ENCODE measurements at regions not wholly inside any gene's neighbourhood (a gene's known extent, or its start where the extent isn't known, plus 50 kb on each side); places are given as distances from the start of the nearest gene placed in this dataset.

DNA sequence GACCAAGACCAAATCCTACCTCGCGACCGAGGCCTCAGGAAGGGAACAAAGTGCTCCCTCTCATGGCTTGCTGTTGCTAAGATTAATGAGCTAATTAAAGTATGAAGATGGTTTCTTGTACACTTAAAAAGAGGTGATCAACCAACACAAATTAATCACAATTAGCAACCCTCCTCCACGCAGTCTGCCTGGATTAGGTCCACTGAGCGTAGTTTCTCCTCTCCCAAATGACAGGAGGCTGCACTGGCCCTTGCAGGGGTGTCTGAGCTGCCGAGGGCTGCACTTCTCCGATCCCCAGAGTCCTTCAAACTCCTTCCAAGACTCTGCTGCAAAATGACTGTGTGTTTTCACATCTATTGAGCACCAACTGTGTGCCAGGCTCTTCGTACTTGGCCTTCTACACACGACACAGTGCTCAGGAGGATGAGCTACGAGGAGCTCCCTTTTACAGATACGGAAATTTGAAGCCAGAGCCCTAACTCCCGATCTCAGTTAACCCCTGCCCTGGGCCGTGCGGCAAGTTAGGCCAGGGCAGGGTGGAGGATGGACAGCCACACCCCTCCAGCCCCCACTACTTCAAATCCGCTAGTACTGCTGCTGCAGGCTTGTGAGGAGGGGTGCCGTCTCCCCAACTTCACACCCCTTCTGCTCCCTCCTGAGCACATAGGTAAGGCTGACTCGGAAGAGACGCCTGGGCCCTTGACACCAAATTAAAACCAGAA lies 101.0 kb upstream of the LINGO1 start:
- DNase-seq (ENCODE audit: low spot score): no peak

DNA sequence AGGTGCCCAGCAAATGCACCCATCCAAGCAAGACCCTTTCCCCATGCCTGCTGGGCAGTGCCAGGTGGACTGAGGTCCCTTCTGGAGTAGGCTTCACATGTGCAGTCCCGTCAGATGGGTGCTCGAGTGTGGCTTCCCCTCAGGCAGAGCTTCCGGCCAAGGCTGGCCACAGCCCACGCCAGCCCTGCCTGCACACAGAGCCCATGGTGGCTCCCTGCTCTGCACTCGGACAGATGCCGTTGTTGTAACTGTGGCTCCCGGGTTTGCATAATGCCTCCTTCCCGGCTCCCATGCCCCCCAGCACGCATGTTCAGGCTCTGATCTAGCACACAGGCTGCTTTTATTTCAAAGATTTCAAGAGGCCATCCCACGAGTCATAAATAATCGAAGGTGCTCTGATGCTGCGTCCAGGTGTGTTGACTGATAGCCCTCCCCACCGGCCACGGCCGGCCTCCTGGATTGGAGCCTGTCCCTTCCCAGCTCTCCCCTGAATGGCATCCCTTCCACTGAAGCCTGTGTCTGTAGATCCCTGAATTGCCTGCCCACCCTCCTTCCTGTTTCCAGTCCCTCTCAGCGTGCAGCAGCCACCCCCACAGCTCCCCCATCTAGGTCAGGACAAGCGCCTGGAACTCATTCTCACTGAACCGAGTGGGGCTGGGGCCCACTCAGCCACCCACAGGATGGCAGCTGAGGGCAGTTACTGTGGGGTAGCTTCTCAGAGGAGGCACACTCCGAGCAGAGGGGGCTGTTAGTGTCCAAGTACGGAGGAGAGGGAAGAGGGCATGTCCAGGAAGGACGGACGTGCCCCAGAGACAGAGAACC lies 100.0 kb upstream of the LINGO1 start:
- DNase-seq (ENCODE audit: low spot score): no peak

DNA sequence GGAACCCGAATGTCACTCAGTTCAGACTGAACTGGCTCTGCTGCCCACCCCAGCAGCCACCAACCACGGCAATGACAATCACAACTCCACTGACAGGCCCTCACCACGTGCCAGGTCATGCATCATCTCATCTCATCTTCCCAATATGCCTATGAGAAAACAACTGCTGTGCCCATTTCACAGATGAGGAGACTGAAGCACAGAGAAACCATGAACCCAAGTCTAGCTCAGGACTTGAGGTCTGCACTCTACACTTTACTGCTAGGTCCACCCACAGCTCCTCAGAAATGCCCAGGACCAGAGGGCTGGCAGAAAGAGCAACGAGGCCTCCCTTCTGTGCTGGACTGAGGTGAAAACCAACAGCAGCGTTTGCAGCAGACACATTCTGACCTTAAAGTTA lies 99.2 kb upstream of the LINGO1 start:
- no peak for DNase-seq (ENCODE audit: low spot score)

DNA sequence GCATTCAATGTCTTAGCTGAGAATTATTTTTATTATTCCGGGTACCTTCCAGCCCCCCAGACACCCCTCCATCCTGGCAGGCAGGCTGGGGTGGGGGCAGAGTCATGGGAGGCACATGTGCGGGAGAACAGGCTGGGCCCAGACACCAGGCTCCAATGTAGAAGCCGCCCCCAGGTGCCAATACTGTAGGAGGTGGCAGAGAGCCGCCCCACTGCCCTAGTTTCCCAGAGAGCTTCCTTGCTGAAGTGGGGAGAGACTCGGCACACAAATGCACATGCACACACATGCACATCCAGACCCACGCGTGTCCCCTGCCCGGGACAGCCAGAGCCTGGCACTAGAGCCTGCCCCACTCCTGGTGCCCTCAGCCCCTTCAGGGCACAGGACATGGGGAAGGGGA lies 98.4 kb upstream of the LINGO1 start:
- no peak for DNase-seq (ENCODE audit: low spot score)

DNA sequence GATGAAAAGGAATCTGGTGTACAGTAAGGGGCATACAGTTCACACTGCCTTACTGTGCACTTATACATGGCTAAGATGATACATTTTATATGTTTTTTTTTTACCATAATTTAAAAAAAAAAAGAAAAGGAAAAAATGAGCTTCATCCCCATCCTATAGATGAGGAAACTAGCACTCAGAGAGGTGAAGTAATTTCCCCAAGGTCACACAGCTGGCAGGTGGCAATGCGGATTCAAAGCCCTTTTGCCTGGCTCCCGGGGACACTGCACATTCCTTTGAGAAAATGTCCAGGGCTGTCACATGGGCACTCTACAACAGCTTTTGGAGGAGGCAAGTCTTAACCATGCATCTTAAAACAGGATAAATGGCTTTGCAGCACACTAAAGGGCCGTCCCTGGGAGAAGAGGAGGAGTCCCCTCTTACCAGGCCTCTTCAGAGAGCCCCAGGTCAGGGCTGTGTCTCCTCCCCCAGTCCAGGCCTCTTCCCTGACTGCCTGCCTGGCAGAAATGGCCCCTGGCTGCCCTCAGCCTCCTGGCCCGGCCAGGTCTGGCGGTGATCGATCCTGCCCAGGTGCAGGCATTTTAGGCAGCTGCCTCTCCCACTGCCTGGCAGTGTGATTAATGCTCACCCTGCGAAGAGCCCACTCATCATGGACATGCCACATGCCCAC lies 95.1 kb upstream of the LINGO1 start:
- no peak for DNase-seq (ENCODE audit: low spot score)

DNA sequence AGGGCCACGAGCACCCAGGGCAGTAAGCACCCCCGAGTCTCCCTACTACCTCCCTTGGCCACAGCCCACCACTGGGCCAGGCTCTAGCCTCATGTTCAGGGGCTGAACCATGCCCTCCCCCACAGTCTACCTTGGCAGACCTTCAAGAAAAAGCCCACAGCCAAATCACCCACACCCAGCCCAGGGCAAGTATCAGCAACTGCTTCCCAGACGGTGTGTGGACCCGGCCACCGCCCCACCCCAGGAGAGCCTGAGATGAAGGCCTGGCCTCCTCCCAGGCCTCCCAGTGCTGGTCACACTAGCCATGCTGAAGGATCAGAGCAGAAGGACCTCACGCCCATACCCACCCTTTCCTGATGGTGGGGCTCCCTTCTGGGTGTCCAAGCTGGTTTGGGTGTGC lies 92.0 kb upstream of the LINGO1 start:
- DNase-seq (ENCODE audit: low spot score): no peak

DNA sequence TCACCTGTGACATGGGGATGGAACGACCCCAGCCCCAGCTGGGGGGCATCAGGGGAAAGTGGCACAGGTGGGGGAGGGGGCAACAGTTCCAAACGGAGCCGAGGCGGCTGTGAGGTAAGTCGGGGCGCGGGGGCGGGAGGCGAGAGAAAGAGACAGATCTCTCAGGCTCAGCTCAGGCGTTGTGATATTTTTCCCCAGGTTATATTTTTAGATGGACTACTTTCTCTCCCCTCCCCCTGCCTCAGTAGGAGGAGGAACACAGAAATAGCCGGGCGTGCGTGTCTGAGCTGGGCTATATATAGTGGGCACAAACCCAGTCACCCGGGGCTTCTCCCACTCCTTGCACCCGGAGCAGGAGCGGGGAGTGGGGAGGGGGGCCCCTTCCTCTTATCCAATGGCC lies 91.0 kb upstream of the LINGO1 start:
- DNase-seq (ENCODE audit: low spot score): no peak

DNA sequence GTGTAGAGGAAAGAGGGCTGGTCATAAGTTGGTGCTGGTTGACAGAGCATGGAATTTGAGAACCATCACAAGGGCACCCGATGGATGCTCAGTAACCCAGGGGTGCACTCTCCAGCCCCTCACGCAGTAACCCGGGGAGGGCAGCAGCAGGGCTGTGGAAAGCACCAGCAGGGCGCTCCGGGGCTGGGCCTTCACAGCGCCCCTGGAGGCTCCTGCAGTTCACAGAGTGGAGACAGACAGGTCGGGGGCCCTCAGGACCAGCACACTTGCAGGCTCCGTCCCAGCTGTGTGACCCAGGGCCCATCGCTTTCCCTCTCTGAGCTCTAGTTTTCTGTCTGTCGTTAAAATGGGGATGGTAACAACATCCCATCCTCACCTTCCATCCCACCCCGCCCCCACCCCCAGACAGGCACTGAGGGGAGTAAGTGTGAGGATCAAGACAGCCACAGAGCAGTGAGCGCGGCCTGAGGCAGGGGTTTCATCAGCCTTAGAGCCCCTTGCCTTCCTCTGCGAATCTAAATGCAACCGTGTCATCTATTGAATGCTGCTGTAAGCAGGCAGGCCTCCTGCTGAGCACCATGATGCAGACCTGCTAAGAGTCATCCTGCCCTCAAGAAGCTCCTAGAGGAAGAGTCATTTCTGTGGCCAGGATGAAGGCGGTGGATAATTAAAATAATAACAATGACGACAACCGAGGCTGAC lies 90.2 kb upstream of the LINGO1 start:
- DNase-seq (ENCODE audit: low spot score): no peak

DNA sequence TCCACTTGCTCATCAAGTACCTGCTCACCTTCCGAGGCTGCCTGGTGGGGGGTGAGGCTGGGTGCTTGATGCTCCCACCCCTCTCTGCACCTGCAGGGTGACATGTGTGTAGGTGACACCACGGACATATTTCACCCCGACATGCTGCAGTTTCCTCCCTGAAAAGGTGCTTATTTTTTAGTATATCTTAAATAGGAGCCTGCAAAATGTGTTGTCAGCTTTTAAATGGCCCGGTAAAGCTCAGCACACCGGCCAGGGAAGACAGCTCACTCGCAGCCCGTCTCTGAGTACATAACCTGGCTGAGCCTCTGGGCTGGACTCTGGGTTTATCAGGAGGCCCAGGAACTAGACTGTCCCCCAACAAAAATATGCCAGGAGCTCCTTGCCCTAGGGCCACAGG lies 89.3 kb upstream of the LINGO1 start:
- no peak for DNase-seq (ENCODE audit: low spot score)

DNA sequence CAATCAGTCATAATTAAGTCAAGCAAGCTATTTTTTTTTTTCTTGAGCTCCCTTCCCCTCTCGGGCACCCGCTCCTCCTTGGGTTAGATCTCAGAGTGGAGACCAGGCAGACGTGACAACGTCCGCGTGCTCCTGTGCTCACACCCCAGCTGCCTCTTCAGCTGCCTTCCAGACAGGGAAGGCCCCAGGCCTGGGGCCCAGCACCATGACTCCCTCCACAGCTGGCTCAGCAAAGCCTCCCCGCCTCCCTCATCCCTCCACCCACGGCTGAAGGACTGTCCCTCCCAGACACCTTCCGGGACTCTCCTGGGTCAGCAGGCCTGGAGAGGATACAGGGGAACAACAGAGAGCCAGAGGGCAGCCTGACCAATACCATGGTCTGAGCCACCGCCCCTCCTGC lies 87.9 kb upstream of the LINGO1 start:
- DNase-seq (ENCODE audit: low spot score): no peak

DNA sequence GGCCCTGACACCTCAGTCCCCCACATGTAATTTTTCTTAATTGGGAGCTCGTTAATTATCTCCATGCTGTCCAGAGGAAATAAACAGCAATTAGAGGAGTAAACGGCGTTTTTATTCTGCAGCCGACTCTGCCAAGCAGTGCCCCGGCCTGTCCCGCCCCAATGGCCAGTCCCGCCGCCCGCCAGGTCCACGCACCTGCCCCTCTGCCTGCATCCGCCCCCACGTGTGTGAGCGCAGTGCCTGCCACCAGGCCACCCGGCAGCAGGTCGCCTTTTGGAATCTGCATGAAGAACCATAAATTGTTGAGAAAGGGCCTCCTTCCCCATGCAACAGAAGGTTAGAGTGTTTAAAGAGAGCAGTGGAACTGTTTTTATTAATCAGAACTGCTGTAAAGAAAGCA lies 87.5 kb upstream of the LINGO1 start:
- DNase-seq (ENCODE audit: low spot score): no peak

DNA sequence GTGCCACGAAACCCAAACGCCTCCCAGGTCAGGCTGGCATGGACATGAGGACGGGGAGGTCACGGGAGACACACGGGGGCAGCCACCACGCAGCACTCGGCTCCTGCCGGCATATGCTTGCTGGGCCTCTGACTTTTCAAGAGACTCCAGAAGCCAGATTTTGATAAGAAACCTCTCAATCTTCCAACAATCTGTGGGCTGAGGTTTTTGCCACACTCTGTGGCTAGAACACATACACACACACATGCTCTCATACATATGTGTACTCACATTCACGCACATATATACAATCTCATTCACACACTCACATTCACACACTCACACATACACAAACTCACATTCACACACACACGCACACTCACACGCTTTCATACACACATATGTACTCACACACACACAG lies 86.7 kb upstream of the LINGO1 start:
- DNase-seq (ENCODE audit: low spot score): no peak

DNA sequence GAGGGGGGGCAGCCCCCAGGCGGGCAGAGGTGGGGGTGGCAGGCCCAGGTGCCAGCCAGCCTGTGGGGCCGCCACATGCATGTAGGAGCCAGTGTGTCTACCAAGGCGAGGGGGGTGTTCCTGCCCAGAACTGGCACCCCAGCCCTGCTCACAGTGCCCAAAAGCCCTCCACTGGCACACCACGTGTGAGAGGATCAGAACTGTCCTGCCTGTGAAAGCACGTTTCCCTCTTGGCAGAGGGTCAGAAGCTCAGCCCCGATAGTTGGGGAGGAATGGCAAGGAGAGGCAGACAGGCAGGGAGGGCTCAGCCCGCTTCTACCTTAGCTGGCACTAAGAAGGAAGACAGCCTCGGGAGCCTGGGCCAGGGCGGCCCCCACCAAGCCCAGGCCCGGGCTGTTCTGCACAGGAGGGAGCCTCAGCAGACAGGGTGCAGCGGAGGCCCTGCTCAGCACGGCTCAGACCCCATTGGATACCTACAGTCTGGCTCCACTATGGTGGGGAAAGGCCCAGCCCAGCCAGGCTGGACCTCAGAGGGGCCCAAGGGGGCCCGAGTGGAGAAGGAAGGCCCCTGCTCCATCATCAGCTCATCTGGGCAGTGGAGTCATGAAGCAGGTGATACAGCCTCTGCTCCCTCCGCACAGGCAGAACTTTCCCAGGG lies 84.8 kb upstream of the LINGO1 start:
- DNase-seq (ENCODE audit: low spot score): no peak

DNA sequence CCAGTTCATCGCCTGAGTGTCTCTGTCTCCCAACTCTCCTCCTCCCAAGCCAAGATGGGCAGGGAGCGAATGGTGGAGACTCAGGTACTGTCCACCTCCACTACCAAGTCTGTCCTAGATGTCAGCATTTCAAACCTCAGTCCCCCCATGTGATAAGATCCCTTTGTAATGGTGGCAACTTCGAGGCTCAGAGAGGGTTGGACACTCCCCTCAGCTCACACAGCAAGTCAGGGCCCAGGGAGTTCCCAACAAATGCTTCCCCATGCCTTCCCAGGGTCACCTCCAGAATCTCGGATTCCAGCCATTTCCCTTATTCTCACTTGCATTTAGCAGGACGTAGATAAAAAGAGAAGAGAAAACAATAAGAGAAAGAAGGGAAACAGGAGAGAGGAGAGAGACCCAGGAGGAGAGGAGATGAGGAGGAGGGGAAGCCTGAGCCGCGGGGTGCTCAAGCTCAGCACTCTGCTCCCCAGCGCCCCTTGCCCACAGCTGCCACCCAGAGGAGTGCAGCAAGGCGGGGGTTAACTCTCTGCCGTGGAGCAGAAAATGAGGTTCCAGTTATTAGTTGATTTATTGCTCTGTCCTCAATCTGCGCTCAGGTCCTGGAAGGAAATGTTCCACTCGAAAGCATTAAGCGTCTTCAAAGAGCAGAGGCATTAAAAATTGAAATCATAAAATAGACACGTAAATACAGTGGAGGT lies 84.1 kb upstream of the LINGO1 start:
- no peak for DNase-seq (ENCODE audit: low spot score)

DNA sequence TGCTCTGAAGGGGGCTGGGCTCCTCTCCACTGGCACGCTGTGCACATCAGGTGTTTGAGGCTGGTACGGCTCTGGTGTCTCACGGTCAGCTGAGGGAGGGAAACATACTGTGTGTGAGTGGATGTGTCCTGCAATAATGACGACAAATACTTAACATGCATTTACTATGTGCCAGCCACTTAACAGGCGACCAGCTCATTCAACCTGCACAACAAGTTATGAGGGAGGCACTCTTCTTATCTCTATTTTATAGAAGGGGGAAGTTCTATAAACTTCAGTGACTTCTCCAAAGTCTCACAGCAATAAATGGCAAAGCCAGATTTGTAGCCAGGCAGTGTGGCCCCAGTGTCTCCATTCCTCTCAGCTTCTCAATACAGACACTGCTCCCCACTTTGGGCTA lies 83.1 kb upstream of the LINGO1 start:
- DNase-seq (ENCODE audit: low spot score): no peak

DNA sequence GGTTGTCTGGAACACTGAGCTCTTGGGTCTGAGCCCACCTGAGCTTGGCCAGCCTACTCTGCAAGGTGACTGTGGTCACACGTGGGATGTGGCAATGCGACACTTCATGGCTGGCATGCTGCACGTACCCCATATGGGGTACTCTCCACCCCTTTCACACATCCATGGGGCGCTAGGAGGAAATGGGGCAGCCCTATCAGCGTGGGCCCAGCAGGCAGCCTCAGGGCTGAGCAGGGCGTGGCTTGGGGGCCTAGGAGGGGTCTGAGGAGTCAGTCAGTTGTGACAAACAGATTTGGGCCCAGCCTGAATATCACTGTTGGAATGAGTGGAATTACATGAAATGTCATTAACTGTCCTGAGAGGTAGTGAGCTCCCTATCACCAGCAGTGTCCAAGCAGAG lies 82.3 kb upstream of the LINGO1 start:
- DNase-seq (ENCODE audit: low spot score): no peak

DNA sequence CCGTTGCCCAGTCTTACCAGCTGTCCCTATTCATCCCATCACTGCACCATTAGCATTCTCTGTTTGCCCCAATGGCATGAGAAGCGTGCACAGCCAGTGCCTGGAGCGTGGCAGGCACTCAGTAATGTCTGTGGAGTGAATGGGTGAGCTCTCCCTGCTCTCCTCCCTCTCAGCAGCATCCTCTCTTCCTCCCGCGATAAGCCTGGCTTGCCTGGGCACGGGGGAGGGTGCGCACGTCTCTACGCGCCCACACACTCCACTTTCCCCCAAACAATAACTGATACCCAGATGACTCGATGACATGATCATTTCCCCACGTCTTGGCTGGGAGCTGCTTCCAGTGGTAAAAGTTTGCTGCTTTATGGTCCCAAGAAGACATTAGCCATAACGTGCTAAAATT lies 81.8 kb upstream of the LINGO1 start:
- no peak for DNase-seq (ENCODE audit: low spot score)

DNA sequence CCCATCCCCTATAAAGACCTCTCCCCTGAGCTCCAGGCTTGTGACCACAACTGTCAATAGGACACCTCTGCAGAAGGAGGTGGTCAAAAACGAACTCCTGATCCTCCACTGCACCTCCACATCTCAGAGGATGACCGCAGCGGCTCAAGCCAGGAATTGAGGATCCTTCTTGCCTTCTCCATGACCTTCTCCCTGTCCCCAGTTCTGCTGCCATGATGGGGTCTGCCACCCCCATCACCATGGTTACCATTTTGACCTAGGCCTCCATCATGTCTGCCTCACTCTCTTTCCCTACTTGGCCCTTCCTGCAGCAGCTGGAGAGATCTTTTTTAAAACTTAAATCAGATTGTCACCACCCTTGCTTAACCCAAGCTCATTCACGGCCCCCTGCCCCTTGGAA lies 81.3 kb upstream of the LINGO1 start:
- DNase-seq (ENCODE audit: low spot score): no peak

DNA sequence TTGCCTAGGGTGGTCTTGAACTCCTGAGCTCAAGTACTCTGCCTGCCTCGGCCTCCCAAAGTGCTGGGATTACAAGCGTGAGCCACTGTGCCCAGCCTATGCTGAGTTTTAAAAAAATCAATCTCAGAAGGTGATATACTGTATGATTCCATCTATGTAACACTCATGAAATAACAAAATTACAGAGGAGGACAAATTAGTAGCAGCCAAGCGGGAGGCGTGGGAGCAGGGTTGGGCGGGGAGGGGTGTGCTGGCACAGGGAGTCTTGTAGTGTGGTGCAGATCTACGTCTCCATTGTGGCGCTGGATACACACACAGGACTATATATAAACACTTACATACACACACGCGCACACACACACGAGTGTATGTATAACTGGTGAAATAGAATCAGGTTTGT lies 80.6 kb upstream of the LINGO1 start:
- no peak for DNase-seq (ENCODE audit: low spot score)

DNA sequence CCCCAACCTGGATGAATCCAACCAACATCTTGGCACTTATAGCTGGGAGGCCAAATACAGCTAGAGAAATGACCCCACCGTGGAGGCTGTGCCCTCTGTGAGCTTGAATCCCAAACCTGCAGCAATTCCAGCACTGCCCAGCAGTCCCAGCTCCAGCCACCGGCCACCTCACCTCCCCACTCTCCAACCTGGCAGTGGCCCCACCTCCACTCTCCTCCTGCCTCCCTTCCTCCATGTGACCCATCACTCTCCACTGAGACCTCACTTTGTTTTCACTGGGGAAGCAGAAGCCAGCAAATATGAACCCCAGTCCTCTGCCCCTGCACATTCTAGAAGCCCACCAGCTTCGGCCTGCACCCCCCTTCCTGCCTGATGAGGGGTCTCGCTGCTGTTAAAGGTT lies 79.7 kb upstream of the LINGO1 start:
- DNase-seq (ENCODE audit: low spot score): no peak

DNA sequence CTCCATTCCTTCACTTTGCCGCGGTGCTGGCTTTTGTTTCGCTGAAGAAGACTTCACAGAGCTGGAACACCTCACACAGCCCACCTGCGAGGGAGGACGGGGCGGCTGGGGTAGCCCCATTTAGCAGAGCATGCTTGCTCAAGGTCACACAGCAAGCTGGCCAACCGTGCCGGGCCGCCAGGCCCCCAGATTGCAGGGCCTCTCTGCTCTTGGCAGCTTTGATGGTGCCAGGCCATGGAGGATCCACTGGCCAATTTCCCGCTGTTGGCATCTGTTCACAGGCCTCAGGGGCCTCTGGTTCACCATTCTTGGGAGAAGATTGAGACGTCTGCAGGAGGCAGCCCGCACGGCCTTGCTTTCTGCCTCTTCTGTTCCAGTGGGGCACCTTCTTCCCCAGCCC lies 77.9 kb upstream of the LINGO1 start:
- no peak for DNase-seq (ENCODE audit: low spot score)

DNA sequence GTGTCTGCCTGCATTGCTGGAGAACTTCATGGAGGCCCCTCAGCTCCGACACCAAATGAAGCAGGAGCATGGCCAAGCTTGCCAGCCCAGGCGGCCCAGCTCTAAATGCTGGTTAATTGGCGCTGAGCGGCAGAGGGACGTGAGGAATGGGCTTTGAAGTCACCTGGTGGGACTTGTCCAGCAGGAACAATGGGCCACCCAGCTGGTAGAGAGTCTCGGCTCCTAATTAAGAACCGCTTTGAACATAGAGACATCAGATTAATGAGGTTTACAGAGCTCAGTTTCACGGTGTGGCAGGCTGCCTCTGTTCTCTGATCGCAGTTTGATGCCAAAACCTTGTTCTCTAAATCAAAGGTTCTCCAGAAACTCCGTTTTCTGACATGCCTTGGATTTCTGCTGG lies 77.5 kb upstream of the LINGO1 start:
- no peak for DNase-seq (ENCODE audit: low spot score)
